Neural cell (in vitro differentiated cells): ENCODE measurements at regions not wholly inside any gene's neighbourhood (a gene's known extent, or its start where the extent isn't known, plus 50 kb on each side); places are given as distances from the start of the nearest gene placed in this dataset.

ENCODE experiments used
- H2AFZ ChIP-seq: fragments of 200-600, 300-800 bp; sonication (generic), shearing (Covaris generic); 2 replicates; pipeline ENCODE4 v1.6.0; 2014; ENCODE audit warnings: low read depth, mild to moderate bottlenecking, antibody characterized with exemption, low read length, moderate library complexity
- H3F3A ChIP-seq: fragments of 200-600 bp; shearing (Covaris generic); 2 replicates; pipeline ENCODE4 v1.6.1; 2016; ENCODE audit warnings: mild to moderate bottlenecking, moderate library complexity, mixed read lengths, antibody characterized with exemption, low read length; ENCODE audit not compliant: insufficient read depth, poor library complexity, severe bottlenecking
- H3K27ac ChIP-seq: fragments of 200-600, 300-800 bp; sonication (generic), shearing (Covaris generic); 2 replicates; pipeline ENCODE4 v1.5.1; 2014; ENCODE audit warnings: mild to moderate bottlenecking, low read length, moderate library complexity
- H3K27me3 ChIP-seq: fragments of 300-800, 200-600 bp; sonication (generic), shearing (Covaris generic); 2 replicates; pipeline ENCODE4 v1.6.0; 2014; ENCODE audit warnings: mild to moderate bottlenecking, low read depth, low read length, moderate library complexity; ENCODE audit not compliant: insufficient read depth
- H3K36me3 ChIP-seq: fragments of 300-800, 200-600 bp; sonication (generic), shearing (Covaris generic); 2 replicates; pipeline ENCODE4 v1.5.1; 2014; ENCODE audit warnings: mild to moderate bottlenecking, antibody characterized with exemption, low read length, moderate library complexity; ENCODE audit not compliant: insufficient read depth
- H3K4me2 ChIP-seq: fragments of 300-800, 200-600 bp; sonication (generic), shearing (Covaris generic); 2 replicates; pipeline ENCODE4 v1.6.0; 2014; ENCODE audit warnings: mild to moderate bottlenecking, low read length
- H3K4me3 ChIP-seq: fragments of 300-800, 200-600 bp; sonication (generic), shearing (Covaris generic); 2 replicates; pipeline ENCODE4 v1.5.1; 2014; ENCODE audit warnings: mild to moderate bottlenecking, low read length, moderate library complexity
- H3K79me2 ChIP-seq: fragments of 200-600 bp; shearing (Covaris generic); replicated peaks from 2 replicates; pipeline ENCODE4 v1.6.0; 2014; ENCODE audit warnings: mild to moderate bottlenecking, low read length, moderate library complexity; ENCODE audit not compliant: insufficient read depth
- H3K9ac ChIP-seq: fragments of 300-800, 200-600 bp; sonication (generic), shearing (Covaris generic); 2 replicates; pipeline ENCODE4 v1.6.1; 2016; ENCODE audit warnings: mild to moderate bottlenecking, low read length, mixed read lengths
- H3K9me2 ChIP-seq: fragments of 200-600 bp; shearing (Covaris generic); 2 replicates; pipeline ENCODE4 v1.6.1; 2016; ENCODE audit warnings: mild to moderate bottlenecking, low read length, mixed read lengths; ENCODE audit not compliant: insufficient read depth
- H3K9me3 ChIP-seq: fragments of 200-600, 300-800 bp; sonication (generic), shearing (Covaris generic); 2 replicates; pipeline ENCODE4 v1.6.1; 2016; ENCODE audit warnings: mild to moderate bottlenecking, mixed run types, low read length, moderate library complexity, mixed read lengths
- H4K20me1 ChIP-seq: fragments of 200-600 bp; shearing (Covaris generic); 2 replicates; pipeline ENCODE4 v1.6.1; 2016; ENCODE audit warnings: mild to moderate bottlenecking, mixed run types; ENCODE audit not compliant: insufficient read depth
- EP300 ChIP-seq: fragments of 450-650 bp; conservative IDR thresholded peaks from 2 replicates; pipeline ENCODE4 v1.6.1; 2014; ENCODE audit warnings: antibody characterized with exemption, mild to moderate bottlenecking, moderate library complexity; ENCODE audit not compliant: poor library complexity, severe bottlenecking
- EZH2 ChIP-seq: fragments of 200-600, 300-800 bp; shearing (Covaris generic), sonication (generic); IDR thresholded peaks from 2 replicates; pipeline ENCODE4 v1.6.1; 2014; ENCODE audit warnings: antibody characterized with exemption, low read length, borderline replicate concordance, mild to moderate bottlenecking; ENCODE audit not compliant: insufficient read depth, poor library complexity, severe bottlenecking
- MXI1 ChIP-seq: fragments of 450-650 bp; conservative IDR thresholded peaks from 2 replicates; pipeline ENCODE4 v1.6.1; 2014; ENCODE audit warnings: antibody characterized with exemption, mild to moderate bottlenecking; ENCODE audit not compliant: poor library complexity, severe bottlenecking
- POLR2AphosphoS5 ChIP-seq: IDR thresholded peaks from 2 replicates; pipeline ENCODE4 v1.6.1; 2012
- RAD21 ChIP-seq: fragments of 450-650 bp; conservative IDR thresholded peaks from 2 replicates; pipeline ENCODE4 v1.6.1; 2014; ENCODE audit warnings: antibody characterized with exemption, mild to moderate bottlenecking, moderate library complexity
- SMC3 ChIP-seq: fragments of 450-650 bp; conservative IDR thresholded peaks from 2 replicates; pipeline ENCODE4 v1.6.1; 2014; ENCODE audit warnings: antibody characterized with exemption, mild to moderate bottlenecking, moderate library complexity; ENCODE audit not compliant: poor library complexity
- TAF1 ChIP-seq: IDR thresholded peaks from 2 replicates; pipeline ENCODE4 v1.6.1; 2012; ENCODE audit warnings: low read depth
- TF ChIP-seq, protein P1 (sequence below): fragments of 450-650 bp; IDR thresholded peaks from 2 replicates; pipeline ENCODE4 v1.5.1; 2014; ENCODE audit warnings: antibody characterized with exemption, mild to moderate bottlenecking, moderate library complexity; ENCODE audit not compliant: poor library complexity, severe bottlenecking
- TF ChIP-seq, protein P2 (sequence below): IDR thresholded peaks from 2 replicates; pipeline ENCODE4 v1.6.1; 2012; ENCODE audit warnings: borderline replicate concordance

- Histone ChIP-seq H3K4me3 (no peak overlapping the region), H3K36me3 (no peaks in the 10 kb centered on the region), H3K9me2 (no peaks in the 10 kb centered on the region), H3K9me3 (no peaks in the 10 kb centered on the region), H3K4me2 (no peak overlapping the region), H2AFZ (no peak overlapping the region), H3K27me3 (no peaks in the 10 kb centered on the region), H4K20me1 (no peaks in the 10 kb centered on the region), H3F3A (no peaks in the 10 kb centered on the region), H3K27ac (no peak overlapping the region), H3K9ac (no peak overlapping the region), H3K79me2 (no peaks in the 10 kb centered on the region)
- no peak for TF ChIP-seq POLR2AphosphoS5
- TF ChIP-seq EZH2 = no peak
- no peak for TF ChIP-seq TAF1
- TF ChIP-seq, protein P1, sequence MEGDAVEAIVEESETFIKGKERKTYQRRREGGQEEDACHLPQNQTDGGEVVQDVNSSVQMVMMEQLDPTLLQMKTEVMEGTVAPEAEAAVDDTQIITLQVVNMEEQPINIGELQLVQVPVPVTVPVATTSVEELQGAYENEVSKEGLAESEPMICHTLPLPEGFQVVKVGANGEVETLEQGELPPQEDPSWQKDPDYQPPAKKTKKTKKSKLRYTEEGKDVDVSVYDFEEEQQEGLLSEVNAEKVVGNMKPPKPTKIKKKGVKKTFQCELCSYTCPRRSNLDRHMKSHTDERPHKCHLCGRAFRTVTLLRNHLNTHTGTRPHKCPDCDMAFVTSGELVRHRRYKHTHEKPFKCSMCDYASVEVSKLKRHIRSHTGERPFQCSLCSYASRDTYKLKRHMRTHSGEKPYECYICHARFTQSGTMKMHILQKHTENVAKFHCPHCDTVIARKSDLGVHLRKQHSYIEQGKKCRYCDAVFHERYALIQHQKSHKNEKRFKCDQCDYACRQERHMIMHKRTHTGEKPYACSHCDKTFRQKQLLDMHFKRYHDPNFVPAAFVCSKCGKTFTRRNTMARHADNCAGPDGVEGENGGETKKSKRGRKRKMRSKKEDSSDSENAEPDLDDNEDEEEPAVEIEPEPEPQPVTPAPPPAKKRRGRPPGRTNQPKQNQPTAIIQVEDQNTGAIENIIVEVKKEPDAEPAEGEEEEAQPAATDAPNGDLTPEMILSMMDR = no peak
- TF ChIP-seq RAD21 = no peak
Observed at GRCh38 chr2:193348055-193348454, 1153.3 kb upstream of the TMEFF2 start.

DNA sequence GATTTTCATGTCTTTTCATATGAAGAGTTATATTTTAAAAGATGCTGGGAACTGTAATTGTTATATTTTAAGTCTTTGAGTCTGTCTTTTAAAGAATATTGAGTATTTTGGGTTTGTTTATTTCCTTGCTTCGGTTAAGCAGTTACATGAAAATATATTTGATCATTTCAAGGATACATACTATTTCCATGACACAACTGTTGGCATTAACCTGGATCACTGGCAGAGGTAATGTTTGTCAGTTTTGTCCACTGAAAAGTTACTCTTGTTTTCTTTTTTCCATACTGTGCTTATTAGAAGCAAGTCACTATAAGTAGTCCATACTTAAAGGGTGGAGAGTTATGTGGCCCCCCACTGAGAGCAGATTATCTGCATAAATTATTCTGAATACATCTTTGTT lies 1142.0 kb upstream of the TMEFF2 start:
- Histone ChIP-seq H3K4me2 (no peak overlapping the region), H3K27me3 (no peaks in the 10 kb centered on the region), H3F3A (no peaks in the 10 kb centered on the region), H3K79me2 (no peaks in the 10 kb centered on the region), H3K9ac (no peak overlapping the region), H3K9me2 (no peaks in the 10 kb centered on the region), H4K20me1 (no peaks in the 10 kb centered on the region), H3K27ac (no peak overlapping the region), H3K36me3 (no peaks in the 10 kb centered on the region), H3K4me3 (no peak overlapping the region), H2AFZ (no peak overlapping the region), H3K9me3 (no peaks in the 10 kb centered on the region)
- no peak for TF ChIP-seq TAF1
- TF ChIP-seq RAD21 = no peak
- TF ChIP-seq, protein P2, sequence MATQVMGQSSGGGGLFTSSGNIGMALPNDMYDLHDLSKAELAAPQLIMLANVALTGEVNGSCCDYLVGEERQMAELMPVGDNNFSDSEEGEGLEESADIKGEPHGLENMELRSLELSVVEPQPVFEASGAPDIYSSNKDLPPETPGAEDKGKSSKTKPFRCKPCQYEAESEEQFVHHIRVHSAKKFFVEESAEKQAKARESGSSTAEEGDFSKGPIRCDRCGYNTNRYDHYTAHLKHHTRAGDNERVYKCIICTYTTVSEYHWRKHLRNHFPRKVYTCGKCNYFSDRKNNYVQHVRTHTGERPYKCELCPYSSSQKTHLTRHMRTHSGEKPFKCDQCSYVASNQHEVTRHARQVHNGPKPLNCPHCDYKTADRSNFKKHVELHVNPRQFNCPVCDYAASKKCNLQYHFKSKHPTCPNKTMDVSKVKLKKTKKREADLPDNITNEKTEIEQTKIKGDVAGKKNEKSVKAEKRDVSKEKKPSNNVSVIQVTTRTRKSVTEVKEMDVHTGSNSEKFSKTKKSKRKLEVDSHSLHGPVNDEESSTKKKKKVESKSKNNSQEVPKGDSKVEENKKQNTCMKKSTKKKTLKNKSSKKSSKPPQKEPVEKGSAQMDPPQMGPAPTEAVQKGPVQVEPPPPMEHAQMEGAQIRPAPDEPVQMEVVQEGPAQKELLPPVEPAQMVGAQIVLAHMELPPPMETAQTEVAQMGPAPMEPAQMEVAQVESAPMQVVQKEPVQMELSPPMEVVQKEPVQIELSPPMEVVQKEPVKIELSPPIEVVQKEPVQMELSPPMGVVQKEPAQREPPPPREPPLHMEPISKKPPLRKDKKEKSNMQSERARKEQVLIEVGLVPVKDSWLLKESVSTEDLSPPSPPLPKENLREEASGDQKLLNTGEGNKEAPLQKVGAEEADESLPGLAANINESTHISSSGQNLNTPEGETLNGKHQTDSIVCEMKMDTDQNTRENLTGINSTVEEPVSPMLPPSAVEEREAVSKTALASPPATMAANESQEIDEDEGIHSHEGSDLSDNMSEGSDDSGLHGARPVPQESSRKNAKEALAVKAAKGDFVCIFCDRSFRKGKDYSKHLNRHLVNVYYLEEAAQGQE = no peak
- no peak for TF ChIP-seq MXI1
- no peak for TF ChIP-seq POLR2AphosphoS5
- TF ChIP-seq, protein P1 = no peak
- TF ChIP-seq EZH2 = no peak
- TF ChIP-seq EP300 = no peak
- TF ChIP-seq SMC3 = no peak
